ENCODE measurements at regions not wholly inside any gene's neighbourhood (a gene's known extent, or its start where the extent isn't known, plus 50 kb on each side); places are given as distances from the start of the nearest gene placed in this dataset.

- no peaks in the 10 kb centered on the region for H3K9me3 ChIP-seq
- 57 to 82% methylated on average over 3 of the region's 3 CpGs for WGBS, 2 donors
- intact Hi-C loops (cut with DNase I) = no loop called here
- H3K4me3 ChIP-seq (replicated peaks in 1 of 3) = no peak overlapping the region
- peaks cover 24 to 42% of the 10 kb centered on the region in 2 donors for H3K4me1 ChIP-seq
- TF ChIP-seq CTCF (IDR thresholded peaks at IDR 0.05) = no peak
- no peak for TF ChIP-seq POLR2A (IDR thresholded peaks at IDR 0.05)
- H3K27ac ChIP-seq = peak overlapping the region in 2 of 3 donors; percentile 77 to 79
- H3K36me3 ChIP-seq = no peaks in the 10 kb centered on the region
- H3K27me3 ChIP-seq = no peaks in the 10 kb centered on the region
- DNase-seq = no peak
Observed at GRCh38 chr7:25552998-25553397, 324.7 kb upstream of the NPVF start.

GRCh38 chr7:25553580-25554291 is 325.4 kb upstream of the NPVF start:
- H3K27me3 ChIP-seq = no peaks in the 10 kb centered on the region

GRCh38 chr7:25557379-25557917 is 329.2 kb upstream of the NPVF start:
- Histone ChIP-seq H3K27me3 (no peaks in the 10 kb centered on the region), H3K27ac (peak overlapping the region in 2 of 3 donors; percentile 56 to 79)

More at GRCh38 chr7:25553580-25554291, 325.4 kb upstream of the NPVF start:
- WGBS, 2 donors = 60 to 62% methylated on average over 13 of the region's 13 CpGs
- Histone ChIP-seq H3K9me3 (no peaks in the 10 kb centered on the region), H3K4me1 (peaks cover 24 to 42% of the 10 kb centered on the region in 2 donors), H3K4me3 (replicated peaks in 1 of 3) (no peak overlapping the region), H3K36me3 (no peaks in the 10 kb centered on the region), H3K27ac (peak overlapping the region in 2 of 3 donors; percentile 77 to 79)
- no peak for TF ChIP-seq POLR2A (IDR thresholded peaks at IDR 0.05)
- TF ChIP-seq CTCF (IDR thresholded peaks at IDR 0.05) = no peak
- peak in 1 of 2 donors; percentile 20 for DNase-seq
- intact Hi-C loops (cut with DNase I) = no loop called here

GRCh38 chr7:25557930-25558329 is 329.6 kb upstream of the NPVF start:
- DNase-seq = no peak
- Histone ChIP-seq H3K27me3 (no peaks in the 10 kb centered on the region), H3K4me1 (peaks cover 24 to 40% of the 10 kb centered on the region in 2 donors), H3K36me3 (no peaks in the 10 kb centered on the region), H3K9me3 (no peaks in the 10 kb centered on the region), H3K27ac (peak overlapping the region in 2 of 3 donors; percentile 14 to 79), H3K4me3 (replicated peaks in 1 of 3) (no peak overlapping the region)
- intact Hi-C loops (cut with DNase I) = no loop called here
- WGBS, 2 donors = 72 to 74% methylated on average over 4 of the region's 4 CpGs
- TF ChIP-seq CTCF (IDR thresholded peaks at IDR 0.05) (no peak), POLR2A (IDR thresholded peaks at IDR 0.05) (no peak)

More at GRCh38 chr7:25557379-25557917, 329.2 kb upstream of the NPVF start:
- intact Hi-C loops (cut with DNase I) = no loop called here
- TF ChIP-seq POLR2A (IDR thresholded peaks at IDR 0.05) (no peak), CTCF (IDR thresholded peaks at IDR 0.05) (no peak)
- Histone ChIP-seq H3K4me3 (replicated peaks in 1 of 3) (no peak overlapping the region), H3K4me1 (peaks cover 24 to 40% of the 10 kb centered on the region in 2 donors), H3K36me3 (no peaks in the 10 kb centered on the region), H3K9me3 (no peaks in the 10 kb centered on the region)
- peak; percentile 44 to 72 for DNase-seq
- WGBS, 2 donors = 62% methylated on average over 8 of the region's 8 CpGs

GRCh38 chr7:25558605-25559004 is 330.3 kb upstream of the NPVF start:
- Histone ChIP-seq H3K4me1 (peaks cover 18 to 33% of the 10 kb centered on the region in 2 donors), H3K36me3 (no peaks in the 10 kb centered on the region), H3K9me3 (no peaks in the 10 kb centered on the region), H3K4me3 (replicated peaks in 1 of 3) (no peak overlapping the region), H3K27ac (no peak overlapping the region), H3K27me3 (no peaks in the 10 kb centered on the region)
- intact Hi-C loops (cut with DNase I) = no loop called here
- 94 to 95% methylated on average over 3 of the region's 3 CpGs for WGBS, 2 donors
- TF ChIP-seq CTCF (IDR thresholded peaks at IDR 0.05) (no peak), POLR2A (IDR thresholded peaks at IDR 0.05) (no peak)
- no peak for DNase-seq
